AG04450 (cell line): ENCODE measurements at regions not wholly inside any gene's neighbourhood (a gene's known extent, or its start where the extent isn't known, plus 50 kb on each side); places are given as distances from the start of the nearest gene placed in this dataset.

ENCODE experiments used
- CTCF ChIA-PET: fragments of 300-600, 350-600 bp; formaldehyde crosslinking; extraction: SDS; loops from one replicate; lab custom pipeline; 2022; ENCODE audit warnings: antibody characterized with exemption, inconsistent platforms; lab: Charles Lee
- POLR2A ChIA-PET: fragments of 350-600 bp; formaldehyde crosslinking; extraction: SDS; loops from one replicate; lab custom pipeline; 2021; ENCODE audit warnings: antibody characterized with exemption, inconsistent platforms; lab: Yijun Ruan, JAX
- DNase-seq: peaks from one replicate; pipeline ENCODE4 v3.0.0-alpha.2; 2011; ENCODE audit warnings: low read depth, low spot score
- H3K27ac ChIP-seq: one replicate; pipeline ENCODE4 v1.5.1; 2012; ENCODE audit warnings: low read depth, low read length, control low read depth
- H3K27me3 ChIP-seq: one replicate; pipeline ENCODE4 v1.6.0; 2012; ENCODE audit warnings: low read length; ENCODE audit not compliant: control insufficient read depth, insufficient read depth
- H3K4me3 ChIP-seq: 2 replicates; pipeline ENCODE4 v1.5.1; 2011; ENCODE audit warnings: mild to moderate bottlenecking, low read depth, low read length, control low read depth
- H3K9me3 ChIP-seq: 2 replicates; pipeline ENCODE4 v1.5.1; 2012; ENCODE audit warnings: low read length; ENCODE audit not compliant: control insufficient read depth, insufficient read depth
- CTCF ChIP-seq: IDR thresholded peaks from 2 replicates; pipeline ENCODE4 v1.5.1; 2011; ENCODE audit warnings: low read depth, low read length, control low read depth, inconsistent platforms

DNA sequence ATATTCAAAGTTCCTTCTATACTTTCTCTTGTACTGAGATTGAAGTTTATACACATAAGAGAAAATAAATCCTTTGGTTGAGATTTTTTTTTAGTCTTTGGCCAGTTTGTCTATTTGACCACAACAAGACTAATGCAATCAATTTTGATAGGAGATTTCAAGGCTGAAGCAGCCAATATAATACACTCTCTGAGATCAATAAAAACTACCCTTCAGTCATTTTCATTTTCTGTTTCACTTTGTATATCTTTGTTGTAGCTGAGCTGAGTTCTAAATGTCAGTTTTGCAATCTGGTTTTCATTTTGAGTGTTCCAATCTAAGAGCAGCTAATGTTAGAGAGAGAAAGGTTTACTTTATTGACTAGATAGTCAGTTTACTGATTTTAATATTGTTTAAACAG is 623.8 kb upstream of the ROBO1 start:
- DNase-seq: no peak
- TF ChIP-seq CTCF: no peak
- POLR2A ChIA-PET: no interaction called here
- Histone ChIP-seq H3K27me3 (no peaks in the 10 kb centered on the region), H3K27ac (no peak overlapping the region), H3K4me3 (no peak overlapping the region), H3K9me3 (no peaks in the 10 kb centered on the region)
- CTCF ChIA-PET: no interaction called here

- H3K9me3 ChIP-seq: no peaks in the 10 kb centered on the region
- POLR2A ChIA-PET: no interaction called here
These were observed 617.0 kb upstream of the ROBO1 start for GRCh38 chr3:80384811-80385210.

GRCh38 chr3:80374423-80374822 is 606.6 kb upstream of the ROBO1 start:
- no peak for TF ChIP-seq CTCF
- ChIA-PET CTCF (no interaction called here), POLR2A (no interaction called here)
- DNase-seq: no peak
- H3K27ac ChIP-seq: no peak overlapping the region
- no peaks in the 10 kb centered on the region for H3K27me3 ChIP-seq
- no peaks in the 10 kb centered on the region for H3K9me3 ChIP-seq
- no peak overlapping the region for H3K4me3 ChIP-seq

More at GRCh38 chr3:80384811-80385210, 617.0 kb upstream of the ROBO1 start:
- H3K4me3 ChIP-seq: no peak overlapping the region
- no peak for DNase-seq
- no peaks in the 10 kb centered on the region for H3K27me3 ChIP-seq
- H3K27ac ChIP-seq: no peak overlapping the region
- CTCF ChIA-PET: no interaction called here
- no peak for TF ChIP-seq CTCF

GRCh38 chr3:80368616-80369015 is 600.8 kb upstream of the ROBO1 start:
- no peak for DNase-seq
- ChIA-PET CTCF (no interaction called here), POLR2A (no interaction called here)

More at GRCh38 chr3:80368616-80369015, 600.8 kb upstream of the ROBO1 start:
- TF ChIP-seq CTCF: no peak
- H3K27ac ChIP-seq: no peak overlapping the region
- H3K4me3 ChIP-seq: no peak overlapping the region
- no peaks in the 10 kb centered on the region for H3K9me3 ChIP-seq
- H3K27me3 ChIP-seq: no peaks in the 10 kb centered on the region
